ENCODE measurements at regions not wholly inside any gene's neighbourhood (a gene's known extent, or its start where the extent isn't known, plus 50 kb on each side); places are given as distances from the start of the nearest gene placed in this dataset.

GRCh38 chr2:120586507-120587278 lies 149.0 kb upstream of the GLI2 start:
- intact Hi-C loops (cut with DNase I; ENCODE audit: low total_unique reads) = no loop called here
- H3K4me3 ChIP-seq (ENCODE audit: low read depth, poor library complexity, severe bottlenecking) = no peak overlapping the region
- no peak for TF ChIP-seq CTCF (IDR thresholded peaks at IDR 0.05)
- no peak for TF ChIP-seq POLR2A (IDR thresholded peaks at IDR 0.05)
- no peak for DNase-seq (ENCODE audit: low spot score in 2 of 2)
- 43 to 48% methylated on average over 17 to 35 of the region's 41 CpGs for WGBS, 2 donors

GRCh38 chr2:120587279-120587996 lies 148.2 kb upstream of the GLI2 start:
- WGBS, 2 donors = 26 to 29% methylated on average over 24 to 37 of the region's 68 CpGs
- intact Hi-C loops (cut with DNase I; ENCODE audit: low total_unique reads) = no loop called here
- H3K4me3 ChIP-seq (ENCODE audit: low read depth, poor library complexity, severe bottlenecking) = no peak overlapping the region
- no peak for DNase-seq (ENCODE audit: low spot score in 2 of 2)
- no peak for TF ChIP-seq CTCF (IDR thresholded peaks at IDR 0.05)
- TF ChIP-seq POLR2A (IDR thresholded peaks at IDR 0.05) = no peak

- no peak for TF ChIP-seq CTCF (IDR thresholded peaks at IDR 0.05)
- no peak overlapping the region for H3K4me3 ChIP-seq (ENCODE audit: low read depth, poor library complexity, severe bottlenecking)
- 81 to 84% methylated on average over 6 of the region's 6 CpGs for WGBS, 2 donors
- intact Hi-C loops (cut with DNase I; ENCODE audit: low total_unique reads) = no loop called here
- no peak for DNase-seq (ENCODE audit: low spot score in 2 of 2)
Measured at GRCh38 chr2:120587997-120588336, 147.7 kb upstream of the GLI2 start.

GRCh38 chr2:120589771-120590608 lies 145.7 kb upstream of the GLI2 start:
- no peak for DNase-seq (ENCODE audit: low spot score in 2 of 2)
- TF ChIP-seq CTCF (IDR thresholded peaks at IDR 0.05) (no peak), POLR2A (IDR thresholded peaks at IDR 0.05) (no peak)
- intact Hi-C loops (cut with DNase I; ENCODE audit: low total_unique reads) = no loop called here
- 84 to 88% methylated on average over 8 of the region's 8 CpGs for WGBS, 2 donors
- H3K4me3 ChIP-seq (ENCODE audit: low read depth, poor library complexity, severe bottlenecking) = no peak overlapping the region

- no peak for DNase-seq (ENCODE audit: low spot score in 2 of 2)
- 86 to 100% methylated on average over 1 of the region's 1 CpG for WGBS, 2 donors
- intact Hi-C loops (cut with DNase I; ENCODE audit: low total_unique reads) = no loop called here
- no peak overlapping the region for H3K4me3 ChIP-seq (ENCODE audit: low read depth, poor library complexity, severe bottlenecking)
- TF ChIP-seq POLR2A (IDR thresholded peaks at IDR 0.05) (no peak), CTCF (IDR thresholded peaks at IDR 0.05) (no peak)
Measured at GRCh38 chr2:120590841-120591240, 144.8 kb upstream of the GLI2 start.
